Bronchial epithelial cell (primary cell): ENCODE measurements at regions not wholly inside any gene's neighbourhood (a gene's known extent, or its start where the extent isn't known, plus 50 kb on each side); places are given as distances from the start of the nearest gene placed in this dataset.

Source experiments
- DNase-seq: peaks from one replicate; pipeline ENCODE4 v3.0.0-alpha.2; 2010; ENCODE audit warnings: low read depth
- FAIRE-seq: peaks from 2 replicates; lab custom pipeline; 2011; peaks lifted over from hg19 to GRCh38; lab: Jason Lieb, UNC
- H3K27me3 ChIP-seq: 2 replicates; pipeline ENCODE4 v1.5.1; 2011; ENCODE audit warnings: low read length; ENCODE audit not compliant: control insufficient read depth, insufficient read depth
- H3K36me3 ChIP-seq: 2 replicates; pipeline ENCODE4 v1.5.1; 2011; ENCODE audit warnings: low read length; ENCODE audit not compliant: control insufficient read depth, insufficient read depth
- H3K4me3 ChIP-seq: 2 replicates; pipeline ENCODE4 v1.5.1; 2011; ENCODE audit warnings: mild to moderate bottlenecking, low read depth, low read length, control low read depth
- TF ChIP-seq, protein P1 (sequence below): IDR thresholded peaks from 2 replicates; pipeline ENCODE4 v1.5.1; 2011; ENCODE audit warnings: mild to moderate bottlenecking, moderate library complexity, low read length, control low read depth, inconsistent platforms; ENCODE audit not compliant: insufficient read depth, severe bottlenecking

DNA sequence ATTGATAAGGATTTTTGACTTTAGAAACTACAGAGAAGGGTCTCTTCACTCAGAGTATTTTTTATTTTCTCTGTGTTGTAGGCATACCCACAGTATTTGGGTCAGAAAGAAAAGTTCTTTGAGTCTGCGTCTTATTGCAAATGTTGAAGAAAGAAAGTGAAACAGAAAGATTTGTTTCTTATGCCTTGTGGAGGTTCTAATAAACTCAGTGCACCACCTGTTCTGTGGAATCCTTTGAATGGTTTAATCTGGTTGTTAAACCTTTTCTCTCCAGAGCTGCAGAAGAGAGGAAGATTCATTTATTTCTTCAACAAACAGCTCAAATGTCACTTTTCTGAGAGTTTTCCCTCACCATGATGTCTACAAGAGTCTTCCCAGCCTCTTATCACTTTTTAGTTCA, 146.6 kb upstream of the PLEKHG7 start:
- Histone ChIP-seq H3K4me3 (no peak overlapping the region), H3K36me3 (no peaks in the 10 kb centered on the region), H3K27me3 (no peaks in the 10 kb centered on the region)
- TF ChIP-seq, protein P1, sequence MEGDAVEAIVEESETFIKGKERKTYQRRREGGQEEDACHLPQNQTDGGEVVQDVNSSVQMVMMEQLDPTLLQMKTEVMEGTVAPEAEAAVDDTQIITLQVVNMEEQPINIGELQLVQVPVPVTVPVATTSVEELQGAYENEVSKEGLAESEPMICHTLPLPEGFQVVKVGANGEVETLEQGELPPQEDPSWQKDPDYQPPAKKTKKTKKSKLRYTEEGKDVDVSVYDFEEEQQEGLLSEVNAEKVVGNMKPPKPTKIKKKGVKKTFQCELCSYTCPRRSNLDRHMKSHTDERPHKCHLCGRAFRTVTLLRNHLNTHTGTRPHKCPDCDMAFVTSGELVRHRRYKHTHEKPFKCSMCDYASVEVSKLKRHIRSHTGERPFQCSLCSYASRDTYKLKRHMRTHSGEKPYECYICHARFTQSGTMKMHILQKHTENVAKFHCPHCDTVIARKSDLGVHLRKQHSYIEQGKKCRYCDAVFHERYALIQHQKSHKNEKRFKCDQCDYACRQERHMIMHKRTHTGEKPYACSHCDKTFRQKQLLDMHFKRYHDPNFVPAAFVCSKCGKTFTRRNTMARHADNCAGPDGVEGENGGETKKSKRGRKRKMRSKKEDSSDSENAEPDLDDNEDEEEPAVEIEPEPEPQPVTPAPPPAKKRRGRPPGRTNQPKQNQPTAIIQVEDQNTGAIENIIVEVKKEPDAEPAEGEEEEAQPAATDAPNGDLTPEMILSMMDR: no peak
- no peak for FAIRE-seq
- DNase-seq: no peak

DNA sequence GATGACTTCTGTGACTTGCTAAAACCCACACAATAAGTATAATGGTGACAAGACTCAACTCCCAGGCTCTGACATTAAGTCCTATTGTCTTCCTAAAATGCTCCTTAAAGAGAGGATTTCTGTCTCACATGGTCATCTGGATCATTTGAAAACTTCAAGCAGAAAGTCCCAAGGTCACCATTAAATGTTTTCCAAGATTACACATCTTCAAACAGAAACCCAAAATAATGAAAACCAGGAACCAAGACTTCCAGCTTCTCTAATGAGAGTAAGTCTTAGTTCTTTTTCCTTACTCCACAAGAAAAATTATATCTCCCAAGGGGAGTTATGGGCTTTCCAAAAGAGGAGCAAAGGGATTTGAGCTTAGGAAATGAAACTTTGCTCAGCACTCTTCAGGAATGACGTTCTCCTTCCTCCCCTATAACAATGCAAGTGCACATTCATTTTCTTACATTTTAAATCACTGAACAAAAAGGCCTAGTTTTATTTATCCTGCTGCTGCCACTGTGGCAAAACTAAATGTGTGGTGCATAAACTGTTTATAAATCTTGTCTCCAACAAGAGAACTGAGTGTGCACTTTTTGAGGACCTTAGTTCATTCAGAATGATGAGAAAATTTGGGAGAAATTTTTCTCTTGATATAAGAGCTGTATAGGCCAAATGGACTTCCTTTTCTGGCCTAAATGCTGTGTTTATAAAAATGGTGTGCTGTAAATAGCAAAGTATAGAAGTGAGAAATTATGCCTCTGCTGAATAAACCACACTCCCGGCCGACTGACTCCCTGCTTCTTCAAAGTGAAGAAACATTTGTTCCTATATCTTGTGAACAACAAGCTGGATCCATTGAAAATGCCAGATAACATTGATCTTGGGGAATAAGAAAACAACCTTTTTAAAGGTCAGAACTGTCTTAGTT, 148.4 kb upstream of the PLEKHG7 start:
- H3K4me3 ChIP-seq: no peak overlapping the region
- H3K27me3 ChIP-seq: no peaks in the 10 kb centered on the region
- FAIRE-seq: no peak
- TF ChIP-seq, protein P1: no peak
- DNase-seq: no peak
- no peaks in the 10 kb centered on the region for H3K36me3 ChIP-seq

DNA sequence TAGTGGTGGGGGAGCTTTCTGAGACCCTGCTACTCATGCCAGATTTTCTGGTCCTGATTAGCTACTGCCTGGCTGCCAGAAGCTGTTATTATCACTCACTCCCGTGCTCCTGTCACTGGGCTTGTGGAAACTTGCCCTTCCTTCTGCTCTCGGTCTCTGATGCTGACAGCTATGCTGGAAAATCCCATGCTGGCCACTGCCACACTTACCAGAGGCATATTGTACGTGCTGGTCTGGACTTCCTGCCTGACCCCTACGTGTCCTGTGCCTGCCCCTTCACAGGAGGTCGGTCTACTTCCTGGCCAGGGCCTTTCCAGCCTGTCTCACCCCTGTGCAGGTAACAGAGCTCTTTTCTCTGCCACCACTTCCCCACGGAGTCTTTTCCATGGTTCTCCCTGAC, 149.4 kb upstream of the PLEKHG7 start:
- DNase-seq: peak; percentile 97
- Histone ChIP-seq H3K27me3 (no peaks in the 10 kb centered on the region), H3K36me3 (no peaks in the 10 kb centered on the region), H3K4me3 (no peak overlapping the region)
- no peak for FAIRE-seq
- TF ChIP-seq, protein P1: no peak

DNA sequence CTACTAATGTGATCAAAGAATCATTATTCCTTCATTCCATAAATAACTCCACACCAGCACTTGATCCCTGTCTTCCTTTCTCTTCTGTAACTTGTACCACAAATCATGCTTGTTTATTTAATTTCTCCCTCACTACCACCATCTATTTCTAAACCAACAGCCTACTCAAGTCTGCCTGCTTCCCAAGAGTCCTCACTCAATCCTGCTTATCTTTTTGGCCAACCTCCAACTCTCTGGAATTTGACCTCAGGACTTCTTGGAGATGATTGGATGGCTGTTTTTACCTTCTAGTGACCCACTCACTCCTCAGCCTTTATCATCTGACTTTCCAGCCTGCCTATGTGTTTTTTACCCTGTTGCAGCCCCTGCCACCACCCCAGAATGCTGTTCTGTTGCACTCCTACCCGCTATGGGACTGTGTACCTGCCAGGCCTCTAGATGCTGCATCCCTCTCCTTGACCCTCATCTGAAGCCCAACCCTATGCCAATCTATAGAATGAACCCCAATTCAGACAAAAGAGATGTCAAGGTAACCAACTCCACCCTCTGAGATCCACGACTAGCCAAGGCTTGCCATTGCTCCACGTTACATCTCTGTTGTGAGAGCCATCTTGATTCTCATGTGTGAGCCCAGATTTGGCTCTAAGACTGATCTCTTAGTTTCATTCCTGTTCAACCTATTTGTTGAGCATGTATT, 150.2 kb upstream of the PLEKHG7 start:
- no peaks in the 10 kb centered on the region for H3K36me3 ChIP-seq
- no peaks in the 10 kb centered on the region for H3K27me3 ChIP-seq
- TF ChIP-seq, protein P1: no peak
- DNase-seq: peak; percentile 31
- no peak for FAIRE-seq
- no peak overlapping the region for H3K4me3 ChIP-seq

DNA sequence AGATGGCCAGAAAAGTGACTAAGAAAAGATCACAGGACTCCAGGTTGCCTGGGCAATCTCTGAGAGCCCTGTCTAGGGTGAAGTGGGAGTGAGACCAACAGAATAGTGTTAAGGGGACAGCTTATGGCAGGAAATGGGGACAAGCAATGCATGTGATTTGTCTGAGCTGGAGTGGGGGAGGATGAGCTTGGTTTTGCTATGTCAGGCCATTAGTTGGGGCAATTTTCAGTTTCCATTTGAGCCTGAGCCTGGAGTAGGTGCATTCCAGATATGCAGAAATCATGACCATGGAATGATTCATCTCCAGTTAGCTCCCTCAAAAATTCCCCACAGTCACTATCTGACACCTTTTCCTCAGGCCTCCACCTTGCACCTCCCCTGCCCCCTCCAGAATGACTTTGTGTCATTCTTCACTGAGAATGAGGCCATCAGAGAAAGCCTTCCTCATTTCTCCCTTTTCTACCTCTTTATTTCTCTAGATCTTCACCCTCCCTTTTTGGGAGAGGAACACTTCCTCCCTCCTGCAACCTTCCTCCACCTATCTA, 150.9 kb upstream of the PLEKHG7 start:
- TF ChIP-seq, protein P1: no peak
- H3K36me3 ChIP-seq: no peaks in the 10 kb centered on the region
- H3K27me3 ChIP-seq: no peaks in the 10 kb centered on the region
- FAIRE-seq (no peak), DNase-seq (peak; percentile 96)
- H3K4me3 ChIP-seq: no peak overlapping the region
